ENCODE measurements at regions not wholly inside any gene's neighbourhood (a gene's known extent, or its start where the extent isn't known, plus 50 kb on each side); places are given as distances from the start of the nearest gene placed in this dataset.

DNA sequence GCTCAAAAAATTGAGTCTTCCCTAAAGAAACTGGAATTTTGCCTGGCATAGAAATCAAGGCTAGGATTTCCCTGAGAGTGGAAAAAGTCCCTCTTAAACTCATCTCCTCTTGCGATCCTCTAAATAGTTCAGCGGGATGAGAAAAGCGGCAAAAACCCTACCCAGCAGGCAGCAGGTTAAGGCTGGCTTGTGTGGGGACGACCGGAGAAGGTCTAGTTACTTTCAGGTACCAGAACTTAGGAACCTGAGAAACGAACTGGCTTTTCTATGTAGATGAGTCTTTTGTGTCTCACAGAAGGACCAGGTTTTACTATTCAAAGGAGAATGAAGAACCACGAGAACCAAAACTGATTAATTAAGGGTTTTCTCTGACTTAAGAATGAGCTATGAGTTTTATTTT, 523.7 kb upstream of the TGFBR2 start:
- no peak for TF ChIP-seq CTCF (IDR thresholded peaks at IDR 0.05; ENCODE audit: poor library complexity)
- TF ChIP-seq EZH2phosphoT487 (IDR thresholded peaks at IDR 0.05; ENCODE audit: low read depth, severe bottlenecking, unreplicated experiment): no peak

Measured in hepatocyte (in vitro differentiated cells).